HG03064 (cell line): ENCODE measurements at regions not wholly inside any gene's neighbourhood (a gene's known extent, or its start where the extent isn't known, plus 50 kb on each side); places are given as distances from the start of the nearest gene placed in this dataset.
"Not testable (repeated sequence)": the region's sequence is repeated elsewhere in the genome, so short reads cannot be mapped to it uniquely, and the experiment has no call there.

ENCODE experiments used
- ATAC-seq: cut with Tn5 transposase; IDR thresholded peaks from one replicate; pipeline ENCODE4 v1.9.1; 2021; ENCODE audit warnings: low read depth; ENCODE audit not compliant: unreplicated experiment

DNA sequence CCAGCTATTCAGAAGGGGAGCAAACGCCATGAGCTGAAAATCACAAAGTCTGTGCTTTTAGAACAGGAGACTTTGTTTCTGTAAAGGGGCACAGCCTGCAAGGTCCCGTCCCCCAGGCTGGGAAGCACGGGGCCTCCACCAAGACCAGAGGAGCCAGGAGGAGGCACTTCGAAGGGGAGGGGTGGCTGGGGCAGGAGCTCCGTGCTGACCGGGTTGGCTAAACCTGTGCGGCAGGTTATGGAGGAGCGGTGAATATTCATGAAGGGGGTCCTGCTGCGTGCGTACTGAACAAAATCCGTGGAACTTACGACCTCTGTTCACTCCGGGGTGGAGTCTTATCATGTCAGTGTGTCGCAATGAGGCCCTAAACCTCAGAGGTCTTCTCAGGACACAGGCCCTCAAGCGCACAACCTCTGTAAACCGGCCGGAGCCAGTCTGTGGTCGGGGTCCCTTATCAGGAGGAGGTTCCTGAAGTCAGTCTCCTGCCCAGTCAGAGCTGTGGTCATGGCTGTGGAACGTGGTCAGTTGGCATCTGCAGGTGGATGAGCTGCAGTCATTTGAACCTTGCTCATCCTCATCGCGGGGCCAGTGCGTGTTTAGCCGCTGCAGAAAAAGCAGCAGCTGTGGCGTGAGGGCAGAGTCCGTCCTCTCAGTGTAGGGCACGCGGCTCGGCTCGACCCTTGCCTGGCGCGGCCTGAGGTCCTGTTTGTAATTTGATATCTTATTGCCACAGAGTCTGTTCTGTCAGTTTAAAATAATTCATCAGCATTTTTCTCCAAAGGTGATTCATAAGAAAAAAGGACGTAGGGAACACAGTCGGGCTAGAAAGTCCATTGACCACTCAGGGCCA is 5507.7 kb upstream of the TPTE start:
- not testable (repeated sequence) for ATAC-seq

DNA sequence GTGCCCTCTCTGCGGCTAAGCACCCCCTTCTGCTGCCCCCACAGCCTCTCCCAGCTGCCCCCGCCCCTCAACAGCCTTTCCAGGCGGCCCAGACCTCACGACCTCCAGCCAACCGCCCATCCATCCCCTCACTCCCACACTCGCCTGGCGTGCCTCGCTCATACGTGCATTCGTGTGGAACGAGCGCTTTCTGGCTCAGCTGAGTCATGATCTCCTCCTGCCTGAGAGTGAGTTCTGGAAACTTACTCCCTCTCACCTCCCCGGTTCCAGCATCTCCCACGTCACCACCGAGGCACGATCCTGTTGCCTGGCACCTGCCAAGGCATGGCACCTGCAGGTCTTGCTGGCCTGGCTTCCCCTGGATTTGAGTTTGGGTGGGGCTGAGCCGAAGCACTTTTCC is 5506.2 kb upstream of the TPTE start:
- not testable (repeated sequence) for ATAC-seq

DNA sequence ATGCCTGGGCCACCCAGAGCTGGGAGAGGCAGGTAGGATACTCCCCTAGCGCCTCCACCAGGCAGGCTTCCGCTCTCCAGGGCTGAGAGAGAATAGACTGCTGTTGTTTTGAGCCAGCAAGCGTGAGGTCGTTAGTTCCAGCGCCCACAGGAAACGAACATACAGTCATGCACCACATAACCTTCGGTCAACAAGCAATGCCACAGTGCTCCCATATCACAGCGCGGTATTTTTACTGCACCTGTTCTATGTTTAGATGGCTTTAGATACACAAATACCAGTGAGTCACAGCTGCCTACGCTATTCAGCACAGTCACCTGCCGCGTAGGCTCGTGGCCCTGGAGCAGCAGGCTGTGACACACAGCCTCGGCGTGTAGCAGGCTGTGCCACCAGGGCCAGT is 5502.3 kb upstream of the TPTE start:
- ATAC-seq, result peak; percentile 37

DNA sequence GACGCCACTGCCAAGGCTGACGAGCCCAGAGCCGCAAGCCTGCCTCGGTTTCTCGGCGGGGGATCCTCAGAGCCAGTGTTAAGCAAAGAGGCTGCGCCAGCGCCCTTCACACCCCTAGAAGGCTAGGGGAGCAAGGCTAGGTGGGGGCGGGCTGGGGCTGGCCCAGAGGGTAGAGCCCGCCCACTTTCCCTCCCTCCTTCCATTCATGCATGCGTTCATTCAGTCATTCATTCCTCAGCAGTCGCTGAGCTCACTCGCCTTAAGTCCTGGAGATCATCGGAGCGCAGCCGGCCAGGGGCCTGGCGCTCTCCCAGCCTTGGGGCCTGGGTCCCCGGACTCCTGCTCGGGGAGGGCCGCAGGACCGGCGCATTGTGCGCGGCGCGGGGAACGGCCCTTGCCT is 5499.6 kb upstream of the TPTE start:
- peak; percentile 35 for ATAC-seq

DNA sequence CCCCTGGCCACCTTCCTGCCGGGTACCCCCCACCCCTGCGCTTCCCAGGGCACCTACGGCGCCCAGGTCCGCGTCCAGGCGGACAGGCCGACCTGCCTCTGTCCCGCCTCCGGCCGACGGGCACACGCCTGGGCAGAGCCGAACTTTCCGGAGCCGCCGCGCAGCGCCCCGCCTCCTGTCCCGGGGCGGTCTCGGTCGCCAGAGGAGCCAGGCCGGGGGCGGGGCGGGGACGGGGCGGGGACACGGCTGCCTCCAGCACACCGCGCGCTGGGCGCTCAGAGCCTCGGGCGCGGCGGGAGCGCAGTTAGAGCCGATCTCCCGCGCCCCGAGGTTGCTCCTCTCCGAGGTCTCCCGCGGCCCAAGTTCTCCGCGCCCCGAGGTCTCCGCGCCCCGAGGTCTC is 5499.1 kb upstream of the TPTE start:
- ATAC-seq, result peak; percentile 37

DNA sequence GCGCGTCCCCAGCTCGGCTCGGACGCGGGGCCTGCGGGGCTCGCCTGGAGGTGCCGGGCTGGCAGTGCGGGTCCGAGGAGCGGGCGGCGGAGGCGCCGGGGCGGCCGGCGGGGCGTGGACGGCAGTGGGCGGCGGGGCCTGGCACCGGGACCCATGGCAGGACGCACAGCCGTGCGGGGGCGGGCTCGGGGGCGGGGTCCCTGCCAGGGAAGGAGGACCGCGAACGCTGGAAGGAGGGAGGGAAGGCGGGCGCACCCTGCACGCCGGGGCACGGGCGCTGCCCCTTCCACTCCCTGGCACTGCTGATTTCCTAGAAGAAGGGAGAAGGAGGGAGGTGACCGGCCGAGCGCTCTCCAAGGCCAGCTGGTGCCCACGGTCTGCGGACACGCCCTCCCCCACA is 5498.6 kb upstream of the TPTE start:
- ATAC-seq, result not testable (repeated sequence)

DNA sequence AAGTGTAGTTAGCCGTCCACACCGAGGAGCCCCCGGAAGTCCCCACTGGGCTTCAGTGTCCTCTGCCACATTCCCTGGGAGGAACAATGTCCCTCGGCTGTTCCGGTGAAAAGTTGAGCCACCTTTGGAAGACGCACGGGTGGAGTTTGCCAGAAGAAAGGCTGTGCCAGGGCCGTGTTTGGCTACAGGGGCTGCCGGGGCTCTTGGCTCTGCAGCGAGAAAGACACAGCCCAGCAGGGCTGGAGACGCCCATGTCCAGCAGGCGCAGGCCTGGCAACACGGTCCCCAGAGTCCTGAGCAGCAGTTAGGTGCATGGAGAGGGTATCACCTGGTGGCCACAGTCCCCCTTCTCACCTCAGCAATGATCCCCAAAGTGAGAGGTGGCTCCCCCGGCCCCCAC is 5486.2 kb upstream of the TPTE start:
- not testable (repeated sequence) for ATAC-seq

DNA sequence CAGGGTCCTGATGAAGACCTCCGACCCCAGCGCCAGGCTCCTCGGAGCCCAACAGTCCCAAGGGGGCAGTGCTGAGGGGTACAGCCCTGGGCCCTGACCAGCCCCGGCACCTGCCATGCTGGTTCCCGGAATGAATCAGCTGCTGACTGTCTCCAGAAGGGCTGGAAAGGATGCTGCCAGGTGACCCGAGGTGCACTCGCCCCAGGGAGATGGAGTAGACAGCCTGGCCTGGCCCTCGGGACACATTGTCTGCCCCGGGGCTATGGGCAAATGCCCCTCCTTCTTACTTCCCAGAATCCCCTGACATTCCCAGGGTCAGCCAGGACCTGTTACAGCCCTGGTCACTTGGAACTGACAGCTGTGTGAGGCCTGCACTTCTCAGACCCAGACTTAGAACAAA is 5485.8 kb upstream of the TPTE start:
- not testable (repeated sequence) for ATAC-seq

DNA sequence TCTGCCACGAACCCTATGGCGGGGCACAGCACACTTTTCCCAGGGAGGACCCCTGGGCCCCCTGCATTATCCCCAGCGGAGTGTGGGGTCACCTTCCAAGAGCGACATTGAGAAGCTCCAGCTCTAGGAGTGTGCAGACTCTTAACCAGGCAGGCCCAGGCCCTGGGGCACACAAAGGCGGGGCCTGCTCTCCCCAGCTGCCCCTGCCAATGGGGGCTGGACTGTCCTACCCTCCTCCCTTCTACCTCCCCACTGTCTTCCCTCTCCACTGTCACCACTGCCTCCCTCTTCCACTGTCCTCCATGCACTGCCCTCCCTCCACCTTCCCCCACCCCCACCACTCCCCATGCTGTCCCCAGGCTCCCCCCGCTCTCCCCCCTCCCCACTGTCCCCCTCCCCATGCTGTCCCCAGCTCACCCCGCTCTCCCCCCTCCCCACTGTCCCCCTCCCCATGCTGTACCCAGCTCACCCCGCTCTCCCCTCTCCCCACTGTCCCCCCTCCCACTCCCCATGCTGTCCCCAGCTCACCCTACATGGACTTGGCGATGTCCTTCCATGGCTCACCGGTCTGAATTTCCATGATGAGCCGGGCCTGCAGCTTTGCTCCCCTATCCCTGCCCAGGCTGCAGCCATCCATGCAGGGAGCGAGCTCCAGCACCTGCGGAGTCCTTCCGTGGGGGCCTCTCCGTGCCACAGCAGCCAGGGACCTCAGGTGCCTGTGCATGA is 5483.6 kb upstream of the TPTE start:
- not testable (repeated sequence) for ATAC-seq

DNA sequence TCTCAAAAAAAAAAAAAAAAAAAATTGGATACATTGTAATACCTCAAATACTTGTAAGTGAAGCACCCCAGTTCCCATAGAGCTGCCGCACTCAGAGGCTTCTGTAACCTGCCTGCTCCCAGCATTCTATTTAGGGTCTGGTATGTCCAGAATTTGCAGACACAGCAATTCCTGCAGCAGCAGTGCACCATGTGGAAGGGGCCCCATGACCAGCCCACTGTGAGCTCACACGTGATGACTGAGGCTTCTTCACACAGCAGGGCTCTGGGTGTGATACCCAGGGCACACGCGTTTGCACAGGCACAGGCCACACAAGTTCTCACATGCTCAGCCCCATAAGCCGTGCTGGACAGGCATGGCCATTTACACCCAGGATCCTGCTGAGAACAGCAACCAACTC is 5481.5 kb upstream of the TPTE start:
- not testable (repeated sequence) for ATAC-seq

DNA sequence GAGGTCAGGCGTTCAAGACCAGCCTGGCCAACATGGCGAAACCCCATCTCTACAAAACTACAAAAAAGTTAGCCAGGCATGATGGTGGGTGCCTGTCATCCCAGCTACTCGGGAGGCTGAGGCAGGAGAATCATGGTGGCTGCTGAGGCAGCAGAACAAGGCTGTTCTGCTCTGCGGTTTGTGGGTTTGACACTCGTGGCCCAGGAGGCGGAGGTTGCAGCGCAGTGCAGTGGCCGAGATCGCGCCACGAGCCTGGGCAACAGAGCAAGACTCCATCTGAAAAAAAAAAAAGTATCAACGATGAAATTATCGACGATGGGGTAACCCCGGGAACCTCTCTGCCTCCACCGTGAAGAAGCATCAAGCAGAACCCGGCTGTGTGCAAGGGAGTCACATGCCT is 5478.8 kb upstream of the TPTE start:
- ATAC-seq, result not testable (repeated sequence)

DNA sequence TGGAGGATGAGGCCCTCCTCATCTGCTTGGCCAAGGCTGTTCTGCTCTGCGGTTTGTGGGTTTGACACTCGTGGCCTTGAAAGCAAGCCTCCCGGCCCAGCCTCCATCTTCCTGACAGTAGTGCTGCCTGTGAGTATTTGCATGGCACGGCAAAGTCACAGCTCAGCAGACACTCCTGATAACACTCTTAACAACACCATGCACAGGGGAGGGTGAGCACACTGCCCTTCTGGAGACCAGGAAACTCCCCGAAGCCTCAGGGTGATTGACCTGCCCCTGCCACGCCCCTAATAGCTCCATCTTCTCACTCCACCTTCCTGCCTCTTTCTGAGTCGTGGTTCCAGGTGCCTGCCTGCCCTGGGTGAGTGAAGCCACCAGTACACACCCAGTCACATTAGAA is 5476.6 kb upstream of the TPTE start:
- not testable (repeated sequence) for ATAC-seq

DNA sequence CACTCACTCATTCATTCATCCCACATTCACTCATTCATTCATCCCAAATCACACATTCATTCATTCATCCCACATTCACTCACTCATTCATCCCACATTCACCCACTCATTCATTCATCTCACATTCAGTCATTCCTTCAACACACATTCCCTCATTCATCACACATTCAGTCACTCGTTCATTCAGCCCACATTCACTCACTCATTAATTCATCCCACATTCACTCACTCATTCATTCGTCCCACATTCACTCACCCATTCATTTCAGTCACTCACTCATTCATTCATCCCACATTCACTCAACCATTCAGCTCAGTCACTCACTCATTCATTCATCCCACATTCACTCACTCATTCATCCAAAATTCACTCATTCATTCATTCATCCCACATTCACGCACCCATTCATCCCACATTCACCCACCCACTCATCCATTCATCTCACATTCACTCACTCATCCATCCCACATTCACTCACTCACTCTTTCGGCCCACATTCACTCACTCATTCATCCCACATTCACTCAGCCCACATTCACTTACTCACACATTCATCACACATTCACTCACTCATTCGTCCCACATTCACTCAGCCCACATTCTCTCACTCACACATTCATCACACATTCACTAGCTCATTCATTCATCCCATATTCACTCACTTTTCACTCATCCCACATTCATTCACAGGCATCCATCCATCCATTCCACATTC is 5469.9 kb upstream of the TPTE start:
- ATAC-seq, result not testable (repeated sequence)

DNA sequence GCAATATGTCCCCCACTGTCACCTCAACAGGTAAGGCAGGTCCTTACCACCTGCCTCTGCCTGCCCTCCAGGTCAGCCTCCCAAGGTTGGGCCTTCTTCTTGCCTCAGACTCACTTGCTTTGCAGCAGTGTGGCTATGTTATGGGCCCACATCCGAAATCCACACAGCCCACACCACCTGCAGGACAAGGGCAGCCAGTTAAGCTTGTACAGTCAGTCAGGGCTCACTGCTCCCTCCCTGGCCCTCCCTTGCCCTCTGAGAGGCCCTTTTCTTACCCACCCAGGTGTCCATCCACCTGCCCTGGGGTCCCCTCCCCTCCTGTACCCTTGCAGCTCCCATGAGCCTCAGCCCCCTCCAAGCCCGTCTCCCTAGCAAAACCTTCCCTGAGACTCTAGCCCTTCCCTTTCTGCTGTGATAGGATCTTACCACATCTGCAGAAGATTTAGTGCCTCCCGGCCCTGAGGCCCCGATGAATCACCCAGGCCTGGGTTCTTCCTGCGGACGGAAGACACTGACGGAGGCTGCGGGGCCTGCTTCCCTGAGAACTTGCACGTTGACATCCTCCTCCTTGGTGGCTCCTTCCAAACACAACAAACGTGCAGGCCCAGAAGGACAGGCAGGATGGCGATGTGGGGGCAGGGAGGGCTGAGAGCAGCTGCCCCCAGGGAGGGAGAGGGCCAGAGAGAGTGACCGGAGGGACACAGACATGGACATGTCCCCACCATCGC is 5466.2 kb upstream of the TPTE start:
- not testable (repeated sequence) for ATAC-seq

DNA sequence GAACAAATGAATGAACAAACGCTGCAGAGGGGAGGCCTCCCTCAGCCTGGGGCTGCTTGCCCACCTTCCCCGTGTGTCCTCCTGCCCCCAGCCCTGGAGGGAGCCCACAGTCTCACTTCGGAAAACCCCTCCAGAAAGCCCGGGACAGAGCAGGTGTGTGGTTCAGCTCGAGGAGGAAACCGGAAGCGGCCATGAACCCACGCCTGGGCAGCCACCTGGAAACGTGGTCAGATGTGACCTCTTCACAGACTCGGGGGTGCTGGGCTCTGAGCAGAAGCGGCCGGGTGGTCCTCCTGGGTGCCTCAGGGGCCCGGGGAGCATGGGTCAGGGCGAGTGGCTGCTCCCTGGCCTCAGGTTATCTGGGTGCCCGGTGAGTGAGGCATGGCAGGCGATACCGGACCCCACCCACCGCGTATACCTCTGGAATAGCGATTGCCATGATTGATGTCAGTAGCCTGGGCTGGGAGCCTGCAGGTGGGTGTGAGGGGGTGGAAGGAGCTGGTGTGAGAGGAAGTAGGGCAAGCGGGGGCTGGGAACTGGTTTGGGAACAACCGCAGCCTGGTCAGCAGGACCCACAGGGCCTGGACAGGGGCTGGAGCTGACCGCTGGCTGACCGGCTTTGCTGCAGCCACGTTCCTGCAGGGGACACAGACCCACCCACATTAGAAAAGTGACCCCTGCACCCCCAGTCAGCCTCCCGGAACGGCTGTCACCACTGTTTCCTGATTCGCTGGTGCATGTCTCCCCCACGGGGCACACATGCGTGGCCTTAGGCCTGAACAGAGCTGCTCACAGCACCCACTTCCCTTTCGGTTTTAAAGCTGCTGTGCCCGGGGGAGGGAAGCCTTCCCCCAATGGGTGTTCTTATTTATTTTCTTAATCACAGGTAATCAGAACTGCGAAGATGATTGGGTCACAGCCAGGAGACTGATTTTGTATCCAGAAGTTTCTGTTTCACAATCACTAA is 5465.1 kb upstream of the TPTE start:
- not testable (repeated sequence) for ATAC-seq

DNA sequence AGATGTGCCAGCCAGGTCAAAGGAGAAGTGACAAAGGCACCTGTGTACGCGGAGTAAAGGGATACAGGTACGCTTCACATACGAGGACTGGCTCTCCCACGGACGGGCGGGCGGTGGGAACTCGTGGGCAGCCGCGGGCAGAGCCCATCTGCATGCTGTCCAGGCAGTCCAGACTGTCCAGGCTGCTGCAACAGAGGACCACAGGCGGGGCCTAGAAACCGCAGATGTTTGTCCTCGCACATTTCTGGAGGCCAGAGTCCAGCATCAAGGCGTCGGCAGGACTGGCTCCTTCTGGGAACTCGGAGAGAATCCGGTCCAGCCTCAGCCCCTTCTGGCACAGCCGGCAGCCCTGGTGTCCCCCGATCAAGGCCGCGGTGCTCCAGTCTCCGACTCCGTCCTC is 5464.3 kb upstream of the TPTE start:
- not testable (repeated sequence) for ATAC-seq

DNA sequence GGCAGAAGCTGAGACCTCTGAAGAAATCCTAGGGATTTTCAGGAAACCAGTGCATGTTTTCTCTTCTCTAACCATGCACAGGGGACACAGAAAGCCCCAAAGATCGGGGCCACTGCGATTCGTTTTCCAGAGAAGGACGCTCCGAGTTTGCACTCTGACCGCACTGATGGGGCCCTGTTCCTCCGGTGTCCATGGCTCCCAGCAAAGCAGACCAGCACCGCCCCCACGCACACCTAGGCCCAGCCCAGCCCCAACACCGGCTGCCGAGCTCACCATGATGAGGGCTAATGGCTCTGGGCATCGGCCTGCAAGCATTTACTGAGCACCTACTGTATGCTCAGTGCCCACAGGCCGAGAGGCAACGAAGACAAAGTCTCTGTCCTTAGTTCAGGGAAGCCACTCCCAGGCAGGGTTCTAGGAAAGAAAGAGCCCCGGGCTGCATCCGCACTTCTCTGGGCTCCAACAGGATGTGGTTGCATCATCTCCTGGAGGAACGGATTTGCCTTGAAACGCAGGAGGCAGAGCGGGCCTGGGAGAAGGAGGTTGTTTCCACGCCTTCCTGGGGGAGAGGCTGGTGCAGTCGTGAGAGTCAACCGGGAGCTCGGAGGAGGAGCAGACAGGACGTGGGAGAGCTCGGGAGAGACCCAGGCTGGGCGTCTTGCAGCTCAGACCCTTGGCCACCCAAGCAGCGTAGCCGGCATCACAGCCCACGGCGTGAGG is 5460.9 kb upstream of the TPTE start:
- not testable (repeated sequence) for ATAC-seq

DNA sequence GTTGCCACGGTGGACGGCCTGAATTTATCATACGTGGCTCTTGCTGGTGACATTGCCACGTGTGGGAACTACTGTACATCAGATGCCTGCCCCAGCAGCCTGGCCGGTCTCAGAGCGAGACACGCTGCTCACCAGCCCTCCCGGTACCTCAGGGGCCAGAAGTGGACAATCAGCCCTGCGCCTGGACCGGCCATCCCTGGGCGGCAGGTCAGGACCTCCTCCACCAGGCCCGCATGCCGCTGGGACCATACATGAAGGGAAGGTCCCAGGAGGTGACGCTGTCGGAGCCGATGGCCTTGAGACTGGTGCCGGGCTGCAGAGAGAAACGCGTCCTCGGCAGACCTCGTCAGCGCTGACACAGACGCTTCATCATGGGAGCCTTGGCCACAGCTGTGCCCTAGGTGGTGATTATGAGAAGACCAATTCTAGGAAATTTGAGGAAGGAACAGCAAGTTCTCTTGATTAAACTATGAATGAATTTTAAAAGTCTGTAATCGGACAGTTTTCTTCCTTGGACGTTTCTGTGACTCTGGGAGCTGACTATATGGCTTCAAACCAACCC is 5456.7 kb upstream of the TPTE start:
- ATAC-seq, result not testable (repeated sequence)
